WTC11 (cell line): ENCODE measurements at regions not wholly inside any gene's neighbourhood (a gene's known extent, or its start where the extent isn't known, plus 50 kb on each side); places are given as distances from the start of the nearest gene placed in this dataset.

Source experiments
- CREM ChIP-seq: sonication (generic); formaldehyde crosslinking; IDR thresholded peaks from 2 replicates; pipeline ENCODE4 v1.8.1; 2022; ENCODE audit warnings: mild to moderate bottlenecking, missing genetic modification reagents, moderate library complexity
- IRF2 ChIP-seq: sonication (generic); formaldehyde crosslinking; IDR thresholded peaks from 2 replicates; pipeline ENCODE4 v1.8.0; 2022; ENCODE audit warnings: low read depth, missing genetic modification reagents, borderline replicate concordance
- NFE2L1 ChIP-seq: sonication (generic); formaldehyde crosslinking; IDR thresholded peaks from 2 replicates; pipeline ENCODE4 v1.8.1; 2023; ENCODE audit warnings: missing genetic modification reagents
- TF ChIP-seq, protein P1 (sequence below): fragments of 200-600 bp; IDR thresholded peaks from 2 replicates; pipeline ENCODE4 v1.8.0; 2022; ENCODE audit warnings: antibody characterized with exemption
- TF ChIP-seq, protein P2 (sequence below): sonication (generic); formaldehyde crosslinking; IDR thresholded peaks from 2 replicates; pipeline ENCODE4 v1.8.1; 2022; ENCODE audit warnings: low read depth, mild to moderate bottlenecking, moderate library complexity, missing genetic modification reagents, borderline replicate concordance
- TF ChIP-seq, protein P3 (sequence below): sonication (generic); formaldehyde crosslinking; IDR thresholded peaks from 2 replicates; pipeline ENCODE4 v1.8.1; 2023; ENCODE audit warnings: mild to moderate bottlenecking, moderate library complexity, missing genetic modification reagents
- TF ChIP-seq, protein P4 (sequence below): sonication (generic); formaldehyde crosslinking; IDR thresholded peaks from 2 replicates; pipeline ENCODE4 v1.8.1; 2023; ENCODE audit warnings: mild to moderate bottlenecking, missing genetic modification reagents, moderate library complexity
- TF ChIP-seq, protein P5 (sequence below): sonication (generic); formaldehyde crosslinking; IDR thresholded peaks from 2 replicates; pipeline ENCODE4 v1.8.1; 2023; ENCODE audit warnings: mild to moderate bottlenecking, missing genetic modification reagents, borderline replicate concordance
- TF ChIP-seq, protein P6 (sequence below): sonication (generic); formaldehyde crosslinking; conservative IDR thresholded peaks from 2 replicates; pipeline ENCODE4 v1.8.1; 2022; ENCODE audit warnings: mild to moderate bottlenecking, missing genetic modification reagents
- TF ChIP-seq, protein P7 (sequence below): sonication (generic); formaldehyde crosslinking; IDR thresholded peaks from 2 replicates; pipeline ENCODE4 v1.8.1; 2023; ENCODE audit warnings: mild to moderate bottlenecking, missing genetic modification reagents

DNA sequence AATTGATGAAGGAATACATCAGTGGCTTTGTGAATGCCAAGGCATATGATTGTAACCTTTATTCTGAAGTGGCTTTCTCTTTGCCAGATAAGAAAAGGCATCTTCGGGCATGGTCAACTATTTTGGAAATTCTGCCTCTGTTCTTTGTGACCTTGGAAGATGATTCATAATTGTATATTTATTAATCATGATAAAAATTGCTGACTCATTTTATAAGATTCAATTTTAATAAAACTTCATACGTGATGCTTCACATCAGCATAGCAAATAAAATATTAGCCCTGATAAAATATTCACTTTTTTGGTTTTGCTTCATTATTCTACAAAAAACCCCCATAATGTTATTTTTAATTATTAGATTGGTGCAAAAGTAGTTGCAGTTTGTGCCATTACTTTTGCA is 200.5 kb downstream of the MACC1 start:
- TF ChIP-seq, protein P1, sequence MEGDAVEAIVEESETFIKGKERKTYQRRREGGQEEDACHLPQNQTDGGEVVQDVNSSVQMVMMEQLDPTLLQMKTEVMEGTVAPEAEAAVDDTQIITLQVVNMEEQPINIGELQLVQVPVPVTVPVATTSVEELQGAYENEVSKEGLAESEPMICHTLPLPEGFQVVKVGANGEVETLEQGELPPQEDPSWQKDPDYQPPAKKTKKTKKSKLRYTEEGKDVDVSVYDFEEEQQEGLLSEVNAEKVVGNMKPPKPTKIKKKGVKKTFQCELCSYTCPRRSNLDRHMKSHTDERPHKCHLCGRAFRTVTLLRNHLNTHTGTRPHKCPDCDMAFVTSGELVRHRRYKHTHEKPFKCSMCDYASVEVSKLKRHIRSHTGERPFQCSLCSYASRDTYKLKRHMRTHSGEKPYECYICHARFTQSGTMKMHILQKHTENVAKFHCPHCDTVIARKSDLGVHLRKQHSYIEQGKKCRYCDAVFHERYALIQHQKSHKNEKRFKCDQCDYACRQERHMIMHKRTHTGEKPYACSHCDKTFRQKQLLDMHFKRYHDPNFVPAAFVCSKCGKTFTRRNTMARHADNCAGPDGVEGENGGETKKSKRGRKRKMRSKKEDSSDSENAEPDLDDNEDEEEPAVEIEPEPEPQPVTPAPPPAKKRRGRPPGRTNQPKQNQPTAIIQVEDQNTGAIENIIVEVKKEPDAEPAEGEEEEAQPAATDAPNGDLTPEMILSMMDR: no peak
- no peak for TF ChIP-seq CREM (CRISPR knock-in tag)
- TF ChIP-seq IRF2 (CRISPR knock-in tag): no peak
- TF ChIP-seq, protein P2, sequence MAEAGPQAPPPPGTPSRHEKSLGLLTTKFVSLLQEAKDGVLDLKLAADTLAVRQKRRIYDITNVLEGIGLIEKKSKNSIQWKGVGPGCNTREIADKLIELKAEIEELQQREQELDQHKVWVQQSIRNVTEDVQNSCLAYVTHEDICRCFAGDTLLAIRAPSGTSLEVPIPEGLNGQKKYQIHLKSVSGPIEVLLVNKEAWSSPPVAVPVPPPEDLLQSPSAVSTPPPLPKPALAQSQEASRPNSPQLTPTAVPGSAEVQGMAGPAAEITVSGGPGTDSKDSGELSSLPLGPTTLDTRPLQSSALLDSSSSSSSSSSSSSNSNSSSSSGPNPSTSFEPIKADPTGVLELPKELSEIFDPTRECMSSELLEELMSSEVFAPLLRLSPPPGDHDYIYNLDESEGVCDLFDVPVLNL: no peak
- no peak for TF ChIP-seq NFE2L1
- TF ChIP-seq, protein P3, sequence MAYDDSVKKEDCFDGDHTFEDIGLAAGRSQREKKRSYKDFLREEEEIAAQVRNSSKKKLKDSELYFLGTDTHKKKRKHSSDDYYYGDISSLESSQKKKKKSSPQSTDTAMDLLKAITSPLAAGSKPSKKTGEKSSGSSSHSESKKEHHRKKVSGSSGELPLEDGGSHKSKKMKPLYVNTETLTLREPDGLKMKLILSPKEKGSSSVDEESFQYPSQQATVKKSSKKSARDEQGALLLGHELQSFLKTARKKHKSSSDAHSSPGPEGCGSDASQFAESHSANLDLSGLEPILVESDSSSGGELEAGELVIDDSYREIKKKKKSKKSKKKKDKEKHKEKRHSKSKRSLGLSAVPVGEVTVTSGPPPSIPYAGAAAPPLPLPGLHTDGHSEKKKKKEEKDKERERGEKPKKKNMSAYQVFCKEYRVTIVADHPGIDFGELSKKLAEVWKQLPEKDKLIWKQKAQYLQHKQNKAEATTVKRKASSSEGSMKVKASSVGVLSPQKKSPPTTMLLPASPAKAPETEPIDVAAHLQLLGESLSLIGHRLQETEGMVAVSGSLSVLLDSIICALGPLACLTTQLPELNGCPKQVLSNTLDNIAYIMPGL: no peak
- TF ChIP-seq, protein P4, sequence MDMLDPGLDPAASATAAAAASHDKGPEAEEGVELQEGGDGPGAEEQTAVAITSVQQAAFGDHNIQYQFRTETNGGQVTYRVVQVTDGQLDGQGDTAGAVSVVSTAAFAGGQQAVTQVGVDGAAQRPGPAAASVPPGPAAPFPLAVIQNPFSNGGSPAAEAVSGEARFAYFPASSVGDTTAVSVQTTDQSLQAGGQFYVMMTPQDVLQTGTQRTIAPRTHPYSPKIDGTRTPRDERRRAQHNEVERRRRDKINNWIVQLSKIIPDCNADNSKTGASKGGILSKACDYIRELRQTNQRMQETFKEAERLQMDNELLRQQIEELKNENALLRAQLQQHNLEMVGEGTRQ (CRISPR knock-in tag): no peak
- TF ChIP-seq, protein P5, sequence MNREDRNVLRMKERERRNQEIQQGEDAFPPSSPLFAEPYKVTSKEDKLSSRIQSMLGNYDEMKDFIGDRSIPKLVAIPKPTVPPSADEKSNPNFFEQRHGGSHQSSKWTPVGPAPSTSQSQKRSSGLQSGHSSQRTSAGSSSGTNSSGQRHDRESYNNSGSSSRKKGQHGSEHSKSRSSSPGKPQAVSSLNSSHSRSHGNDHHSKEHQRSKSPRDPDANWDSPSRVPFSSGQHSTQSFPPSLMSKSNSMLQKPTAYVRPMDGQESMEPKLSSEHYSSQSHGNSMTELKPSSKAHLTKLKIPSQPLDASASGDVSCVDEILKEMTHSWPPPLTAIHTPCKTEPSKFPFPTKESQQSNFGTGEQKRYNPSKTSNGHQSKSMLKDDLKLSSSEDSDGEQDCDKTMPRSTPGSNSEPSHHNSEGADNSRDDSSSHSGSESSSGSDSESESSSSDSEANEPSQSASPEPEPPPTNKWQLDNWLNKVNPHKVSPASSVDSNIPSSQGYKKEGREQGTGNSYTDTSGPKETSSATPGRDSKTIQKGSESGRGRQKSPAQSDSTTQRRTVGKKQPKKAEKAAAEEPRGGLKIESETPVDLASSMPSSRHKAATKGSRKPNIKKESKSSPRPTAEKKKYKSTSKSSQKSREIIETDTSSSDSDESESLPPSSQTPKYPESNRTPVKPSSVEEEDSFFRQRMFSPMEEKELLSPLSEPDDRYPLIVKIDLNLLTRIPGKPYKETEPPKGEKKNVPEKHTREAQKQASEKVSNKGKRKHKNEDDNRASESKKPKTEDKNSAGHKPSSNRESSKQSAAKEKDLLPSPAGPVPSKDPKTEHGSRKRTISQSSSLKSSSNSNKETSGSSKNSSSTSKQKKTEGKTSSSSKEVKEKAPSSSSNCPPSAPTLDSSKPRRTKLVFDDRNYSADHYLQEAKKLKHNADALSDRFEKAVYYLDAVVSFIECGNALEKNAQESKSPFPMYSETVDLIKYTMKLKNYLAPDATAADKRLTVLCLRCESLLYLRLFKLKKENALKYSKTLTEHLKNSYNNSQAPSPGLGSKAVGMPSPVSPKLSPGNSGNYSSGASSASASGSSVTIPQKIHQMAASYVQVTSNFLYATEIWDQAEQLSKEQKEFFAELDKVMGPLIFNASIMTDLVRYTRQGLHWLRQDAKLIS (CRISPR knock-in tag): no peak
- TF ChIP-seq, protein P6, sequence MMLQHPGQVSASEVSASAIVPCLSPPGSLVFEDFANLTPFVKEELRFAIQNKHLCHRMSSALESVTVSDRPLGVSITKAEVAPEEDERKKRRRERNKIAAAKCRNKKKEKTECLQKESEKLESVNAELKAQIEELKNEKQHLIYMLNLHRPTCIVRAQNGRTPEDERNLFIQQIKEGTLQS: no peak
- TF ChIP-seq, protein P7, sequence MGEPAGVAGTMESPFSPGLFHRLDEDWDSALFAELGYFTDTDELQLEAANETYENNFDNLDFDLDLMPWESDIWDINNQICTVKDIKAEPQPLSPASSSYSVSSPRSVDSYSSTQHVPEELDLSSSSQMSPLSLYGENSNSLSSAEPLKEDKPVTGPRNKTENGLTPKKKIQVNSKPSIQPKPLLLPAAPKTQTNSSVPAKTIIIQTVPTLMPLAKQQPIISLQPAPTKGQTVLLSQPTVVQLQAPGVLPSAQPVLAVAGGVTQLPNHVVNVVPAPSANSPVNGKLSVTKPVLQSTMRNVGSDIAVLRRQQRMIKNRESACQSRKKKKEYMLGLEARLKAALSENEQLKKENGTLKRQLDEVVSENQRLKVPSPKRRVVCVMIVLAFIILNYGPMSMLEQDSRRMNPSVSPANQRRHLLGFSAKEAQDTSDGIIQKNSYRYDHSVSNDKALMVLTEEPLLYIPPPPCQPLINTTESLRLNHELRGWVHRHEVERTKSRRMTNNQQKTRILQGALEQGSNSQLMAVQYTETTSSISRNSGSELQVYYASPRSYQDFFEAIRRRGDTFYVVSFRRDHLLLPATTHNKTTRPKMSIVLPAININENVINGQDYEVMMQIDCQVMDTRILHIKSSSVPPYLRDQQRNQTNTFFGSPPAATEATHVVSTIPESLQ (CRISPR knock-in tag): no peak
